ENCODE measurements at regions not wholly inside any gene's neighbourhood (a gene's known extent, or its start where the extent isn't known, plus 50 kb on each side); places are given as distances from the start of the nearest gene placed in this dataset.
A peak's percentile ranks its signal among the peaks of the same experiment; 100 is the strongest.

DNA sequence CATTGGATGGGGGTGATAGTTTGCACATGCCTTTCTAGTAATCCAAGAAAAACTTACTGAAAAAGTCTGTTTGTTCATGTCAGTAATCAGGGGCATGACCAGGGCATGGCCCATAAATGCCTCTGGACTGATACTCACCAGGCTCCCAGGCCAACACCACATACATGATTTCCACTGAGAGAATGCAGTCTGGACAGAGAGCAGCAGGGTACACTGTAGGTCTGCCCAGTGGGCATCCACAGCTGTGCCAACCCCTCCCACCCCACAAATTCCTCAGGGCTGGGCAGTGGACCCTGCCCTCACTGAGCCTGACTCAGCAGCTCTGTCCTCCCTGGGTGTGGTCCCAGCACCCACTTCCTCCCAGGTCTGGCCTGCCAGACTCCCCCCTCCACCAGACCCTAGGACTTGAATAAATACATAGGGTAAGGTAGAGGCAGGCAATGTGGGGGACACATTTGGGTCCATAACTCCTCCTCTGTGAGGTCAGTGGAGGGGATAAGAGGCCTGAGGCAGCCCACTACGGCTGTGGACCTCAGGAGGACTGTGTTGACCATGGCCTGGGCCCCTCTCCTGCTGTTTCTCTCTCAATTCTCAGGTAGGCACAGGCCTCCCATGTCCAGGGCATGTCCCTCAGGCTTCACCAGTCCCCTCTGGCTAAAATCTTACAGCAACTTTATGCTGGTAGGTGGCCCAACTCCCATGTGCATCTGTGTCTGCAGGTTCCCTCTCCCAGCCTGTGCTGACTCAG lies 92.2 kb upstream of the TOP3B start (continued):
- TF ChIP-seq, protein P1, sequence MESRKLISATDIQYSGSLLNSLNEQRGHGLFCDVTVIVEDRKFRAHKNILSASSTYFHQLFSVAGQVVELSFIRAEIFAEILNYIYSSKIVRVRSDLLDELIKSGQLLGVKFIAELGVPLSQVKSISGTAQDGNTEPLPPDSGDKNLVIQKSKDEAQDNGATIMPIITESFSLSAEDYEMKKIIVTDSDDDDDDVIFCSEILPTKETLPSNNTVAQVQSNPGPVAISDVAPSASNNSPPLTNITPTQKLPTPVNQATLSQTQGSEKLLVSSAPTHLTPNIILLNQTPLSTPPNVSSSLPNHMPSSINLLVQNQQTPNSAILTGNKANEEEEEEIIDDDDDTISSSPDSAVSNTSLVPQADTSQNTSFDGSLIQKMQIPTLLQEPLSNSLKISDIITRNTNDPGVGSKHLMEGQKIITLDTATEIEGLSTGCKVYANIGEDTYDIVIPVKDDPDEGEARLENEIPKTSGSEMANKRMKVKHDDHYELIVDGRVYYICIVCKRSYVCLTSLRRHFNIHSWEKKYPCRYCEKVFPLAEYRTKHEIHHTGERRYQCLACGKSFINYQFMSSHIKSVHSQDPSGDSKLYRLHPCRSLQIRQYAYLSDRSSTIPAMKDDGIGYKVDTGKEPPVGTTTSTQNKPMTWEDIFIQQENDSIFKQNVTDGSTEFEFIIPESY (IDR thresholded peaks at IDR 0.05) = peak; percentile 25

DNA sequence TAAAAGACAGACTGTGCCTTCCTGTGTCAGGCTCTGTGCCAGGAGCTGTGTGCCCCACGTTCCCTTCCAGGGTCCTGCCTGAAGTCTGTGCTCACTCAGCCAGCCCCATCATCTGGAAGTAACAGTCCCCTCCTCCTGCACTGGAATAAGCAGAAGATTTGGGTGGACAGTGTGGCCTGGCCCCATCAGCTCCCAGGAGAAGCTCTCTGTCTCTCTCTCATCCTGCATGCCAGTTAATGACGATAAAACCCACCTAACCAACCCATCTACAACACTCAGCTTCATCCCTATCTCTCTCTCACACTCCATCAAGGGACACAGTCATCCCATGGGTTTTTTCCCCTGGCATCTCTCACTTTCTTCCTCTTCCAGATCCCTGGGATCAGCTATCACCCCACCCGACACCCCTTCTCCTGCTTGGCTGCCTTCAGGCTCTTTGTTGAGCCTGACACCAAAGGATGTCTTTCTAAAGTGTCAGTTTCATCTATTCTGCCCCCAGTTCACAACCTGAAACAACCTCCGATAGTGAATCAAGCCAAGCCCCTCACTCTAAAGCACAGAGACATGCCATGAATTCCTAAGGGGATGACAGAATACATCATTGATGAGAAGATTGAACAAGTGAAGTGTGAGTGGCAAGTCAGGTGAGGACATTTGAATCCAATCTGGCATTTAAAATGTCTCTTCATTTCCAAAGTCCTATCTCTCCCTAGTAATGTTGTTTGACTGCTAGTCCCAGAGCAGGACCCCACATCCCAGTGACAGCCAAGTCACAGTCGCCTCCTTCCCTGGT lies 91.4 kb upstream of the TOP3B start:
- no peak for TF ChIP-seq SP1 (IDR thresholded peaks at IDR 0.05)
- TF ChIP-seq, protein P2, sequence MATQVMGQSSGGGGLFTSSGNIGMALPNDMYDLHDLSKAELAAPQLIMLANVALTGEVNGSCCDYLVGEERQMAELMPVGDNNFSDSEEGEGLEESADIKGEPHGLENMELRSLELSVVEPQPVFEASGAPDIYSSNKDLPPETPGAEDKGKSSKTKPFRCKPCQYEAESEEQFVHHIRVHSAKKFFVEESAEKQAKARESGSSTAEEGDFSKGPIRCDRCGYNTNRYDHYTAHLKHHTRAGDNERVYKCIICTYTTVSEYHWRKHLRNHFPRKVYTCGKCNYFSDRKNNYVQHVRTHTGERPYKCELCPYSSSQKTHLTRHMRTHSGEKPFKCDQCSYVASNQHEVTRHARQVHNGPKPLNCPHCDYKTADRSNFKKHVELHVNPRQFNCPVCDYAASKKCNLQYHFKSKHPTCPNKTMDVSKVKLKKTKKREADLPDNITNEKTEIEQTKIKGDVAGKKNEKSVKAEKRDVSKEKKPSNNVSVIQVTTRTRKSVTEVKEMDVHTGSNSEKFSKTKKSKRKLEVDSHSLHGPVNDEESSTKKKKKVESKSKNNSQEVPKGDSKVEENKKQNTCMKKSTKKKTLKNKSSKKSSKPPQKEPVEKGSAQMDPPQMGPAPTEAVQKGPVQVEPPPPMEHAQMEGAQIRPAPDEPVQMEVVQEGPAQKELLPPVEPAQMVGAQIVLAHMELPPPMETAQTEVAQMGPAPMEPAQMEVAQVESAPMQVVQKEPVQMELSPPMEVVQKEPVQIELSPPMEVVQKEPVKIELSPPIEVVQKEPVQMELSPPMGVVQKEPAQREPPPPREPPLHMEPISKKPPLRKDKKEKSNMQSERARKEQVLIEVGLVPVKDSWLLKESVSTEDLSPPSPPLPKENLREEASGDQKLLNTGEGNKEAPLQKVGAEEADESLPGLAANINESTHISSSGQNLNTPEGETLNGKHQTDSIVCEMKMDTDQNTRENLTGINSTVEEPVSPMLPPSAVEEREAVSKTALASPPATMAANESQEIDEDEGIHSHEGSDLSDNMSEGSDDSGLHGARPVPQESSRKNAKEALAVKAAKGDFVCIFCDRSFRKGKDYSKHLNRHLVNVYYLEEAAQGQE (IDR thresholded peaks at IDR 0.05) = no peak
- TF ChIP-seq, protein P3, sequence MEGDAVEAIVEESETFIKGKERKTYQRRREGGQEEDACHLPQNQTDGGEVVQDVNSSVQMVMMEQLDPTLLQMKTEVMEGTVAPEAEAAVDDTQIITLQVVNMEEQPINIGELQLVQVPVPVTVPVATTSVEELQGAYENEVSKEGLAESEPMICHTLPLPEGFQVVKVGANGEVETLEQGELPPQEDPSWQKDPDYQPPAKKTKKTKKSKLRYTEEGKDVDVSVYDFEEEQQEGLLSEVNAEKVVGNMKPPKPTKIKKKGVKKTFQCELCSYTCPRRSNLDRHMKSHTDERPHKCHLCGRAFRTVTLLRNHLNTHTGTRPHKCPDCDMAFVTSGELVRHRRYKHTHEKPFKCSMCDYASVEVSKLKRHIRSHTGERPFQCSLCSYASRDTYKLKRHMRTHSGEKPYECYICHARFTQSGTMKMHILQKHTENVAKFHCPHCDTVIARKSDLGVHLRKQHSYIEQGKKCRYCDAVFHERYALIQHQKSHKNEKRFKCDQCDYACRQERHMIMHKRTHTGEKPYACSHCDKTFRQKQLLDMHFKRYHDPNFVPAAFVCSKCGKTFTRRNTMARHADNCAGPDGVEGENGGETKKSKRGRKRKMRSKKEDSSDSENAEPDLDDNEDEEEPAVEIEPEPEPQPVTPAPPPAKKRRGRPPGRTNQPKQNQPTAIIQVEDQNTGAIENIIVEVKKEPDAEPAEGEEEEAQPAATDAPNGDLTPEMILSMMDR (IDR thresholded peaks at IDR 0.05; ENCODE audit: low read depth, low read length, missing input control) = no peak
- TF ChIP-seq, protein P1 (IDR thresholded peaks at IDR 0.05) = no peak
- TF ChIP-seq YY1 (IDR thresholded peaks at IDR 0.05) = no peak
- no peak for TF ChIP-seq FOXA1 (IDR thresholded peaks at IDR 0.05)
- no peak for TF ChIP-seq JUND (IDR thresholded peaks at IDR 0.05)
- no peak for TF ChIP-seq HNF4G (IDR thresholded peaks at IDR 0.05)
- TF ChIP-seq EGR1 (IDR thresholded peaks at IDR 0.05; ENCODE audit: low read depth in 2 of 2) = no peak
- TF ChIP-seq GABPA (IDR thresholded peaks at IDR 0.05 in 1 of 2, conservative IDR thresholded peaks at IDR 0.05 in 1 of 2) = no peak
- no peak for TF ChIP-seq NR2F2 (IDR thresholded peaks at IDR 0.05)
- TF ChIP-seq, protein P4, sequence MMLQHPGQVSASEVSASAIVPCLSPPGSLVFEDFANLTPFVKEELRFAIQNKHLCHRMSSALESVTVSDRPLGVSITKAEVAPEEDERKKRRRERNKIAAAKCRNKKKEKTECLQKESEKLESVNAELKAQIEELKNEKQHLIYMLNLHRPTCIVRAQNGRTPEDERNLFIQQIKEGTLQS (IDR thresholded peaks at IDR 0.05) = no peak
- TF ChIP-seq FOXA2 (IDR thresholded peaks at IDR 0.05) = no peak
- TF ChIP-seq TAF1 (conservative IDR thresholded peaks at IDR 0.05) = no peak
- TF ChIP-seq, protein P5, sequence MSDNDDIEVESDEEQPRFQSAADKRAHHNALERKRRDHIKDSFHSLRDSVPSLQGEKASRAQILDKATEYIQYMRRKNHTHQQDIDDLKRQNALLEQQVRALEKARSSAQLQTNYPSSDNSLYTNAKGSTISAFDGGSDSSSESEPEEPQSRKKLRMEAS (IDR thresholded peaks at IDR 0.05) = no peak
- no peak for TF ChIP-seq RXRA (IDR thresholded peaks at IDR 0.05)
- no peak for TF ChIP-seq RAD21 (IDR thresholded peaks at IDR 0.05)
- TF ChIP-seq HNF4A (conservative IDR thresholded peaks at IDR 0.05) = no peak
- Histone ChIP-seq H3K4me3 (ENCODE audit: low read depth in 1 of 3, low read length in 3 of 3) (no peak overlapping the region), H3K9me3 (ENCODE audit: control insufficient read depth in 4 of 4, low read length in 3 of 4) (no peaks in the 10 kb centered on the region), H3K4me1 (ENCODE audit: control insufficient read depth in 4 of 4, insufficient read depth in 4 of 4, low read length in 3 of 4) (peaks cover 14 to 32% (median 29%) of the 10 kb centered on the region in 4 donors), H3K27me3 (ENCODE audit: control insufficient read depth in 4 of 4, insufficient read depth in 4 of 4, low read length in 3 of 4) (no peaks in the 10 kb centered on the region), H3K9ac (ENCODE audit: low read depth in 1 of 2, low read length in 2 of 2) (no peak overlapping the region), H3K27ac (ENCODE audit: low read depth in 1 of 2, low read length in 2 of 2) (peak overlapping the region; percentile 66 to 73), H3K36me3 (ENCODE audit: control insufficient read depth in 4 of 4, insufficient read depth in 3 of 4, low read depth in 1 of 4, low read length in 3 of 4) (no peaks in the 10 kb centered on the region)
- no peak for DNase-seq (ENCODE audit: low spot score)
- 74% methylated on average over 5 of the region's 5 CpGs for WGBS
